Epithelial cell of esophagus (primary cell): ENCODE measurements at regions not wholly inside any gene's neighbourhood (a gene's known extent, or its start where the extent isn't known, plus 50 kb on each side); places are given as distances from the start of the nearest gene placed in this dataset.
"Not testable (repeated sequence)": the region's sequence is repeated elsewhere in the genome, so short reads cannot be mapped to it uniquely, and the experiment has no call there.

Source experiments
- DNase-seq: peaks from one replicate; pipeline ENCODE4 v3.0.0; 2010; ENCODE audit warnings: low read depth
- H3K4me3 ChIP-seq: 2 replicates; pipeline ENCODE4 v1.5.1; 2011; ENCODE audit warnings: mild to moderate bottlenecking, low read length, control low read depth
- CTCF ChIP-seq: IDR thresholded peaks from 2 replicates; pipeline ENCODE4 v1.5.1; 2011; ENCODE audit warnings: low read depth, mild to moderate bottlenecking, low read length, control low read depth, inconsistent platforms; ENCODE audit not compliant: insufficient read depth; ENCODE audit errors: missing control alignments

- DNase-seq, H3K4me3 ChIP-seq: not testable (repeated sequence)
Observed at GRCh38 chr2:55124682-55125081, 74.4 kb upstream of the RTN4 start.

GRCh38 chr2:55123851-55124269, 73.6 kb upstream of the RTN4 start:
- no peak for DNase-seq
- H3K4me3 ChIP-seq = no peak overlapping the region
- TF ChIP-seq CTCF = no peak

GRCh38 chr2:55120634-55121359, 70.5 kb upstream of the RTN4 start:
- no peak for DNase-seq
- H3K4me3 ChIP-seq = no peak overlapping the region
- TF ChIP-seq CTCF = no peak

DNA sequence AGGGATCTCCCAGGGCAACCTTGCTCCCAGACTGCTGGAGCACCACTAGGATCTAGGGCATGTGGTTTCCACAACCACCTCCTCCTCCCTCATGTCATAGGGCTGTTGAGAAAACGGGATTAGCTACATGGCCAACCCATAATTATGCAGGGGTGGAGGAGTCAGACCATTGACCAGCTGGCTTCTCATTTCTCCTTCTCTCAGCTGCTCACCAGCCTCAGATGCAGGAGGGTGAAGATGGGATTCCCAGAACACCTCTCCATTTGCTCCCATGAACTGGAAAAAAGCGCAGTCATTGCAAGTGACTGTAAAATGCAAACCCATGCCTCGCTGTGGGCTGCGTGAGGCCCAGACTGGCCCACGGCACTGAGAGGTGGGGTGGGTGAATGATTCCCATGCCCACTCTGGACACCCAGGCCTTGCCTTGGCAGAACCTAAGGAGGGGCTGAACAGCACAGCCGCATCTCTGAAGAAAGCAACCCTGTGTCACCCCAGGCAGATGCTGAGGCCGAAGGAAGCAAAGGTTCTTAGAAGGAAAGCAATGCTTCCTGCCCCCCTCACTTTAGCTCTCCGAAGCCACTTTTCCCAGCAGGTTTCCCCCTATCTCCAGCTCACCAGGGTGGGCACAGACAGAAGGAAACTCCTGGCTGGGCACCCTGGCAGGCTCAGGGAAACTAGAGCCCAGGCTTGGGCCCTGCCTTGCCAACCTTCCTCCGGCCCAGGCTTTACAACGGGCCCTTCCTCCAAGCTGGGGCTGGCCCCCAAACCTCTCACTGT, 69.6 kb upstream of the RTN4 start:
- H3K4me3 ChIP-seq = no peak overlapping the region
- no peak for DNase-seq
- no peak for TF ChIP-seq CTCF

- no peak overlapping the region for H3K4me3 ChIP-seq
- no peak for DNase-seq
Observed at GRCh38 chr2:55118643-55119083, 68.4 kb upstream of the RTN4 start.

DNA sequence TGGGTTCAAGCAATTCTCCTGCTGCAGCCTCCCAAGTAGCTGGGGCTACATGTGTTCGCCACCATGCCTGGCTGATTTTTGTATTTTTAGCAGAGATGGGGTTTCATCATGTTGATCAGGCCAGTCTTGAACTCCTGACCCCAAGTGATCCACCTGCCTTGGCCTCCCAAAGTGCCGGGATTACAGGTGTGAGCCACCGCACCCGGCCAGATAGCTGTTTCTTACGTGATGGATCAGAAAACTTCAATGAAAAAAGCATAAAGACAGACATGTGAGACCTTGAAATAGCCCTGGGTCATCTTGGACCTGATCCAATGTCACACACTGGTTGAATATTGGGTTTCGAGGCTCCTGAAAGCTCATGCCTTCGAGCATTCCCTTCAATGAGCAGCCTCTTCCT, 66.7 kb upstream of the RTN4 start:
- TF ChIP-seq CTCF = no peak
- no peak for DNase-seq
- no peak overlapping the region for H3K4me3 ChIP-seq

More at GRCh38 chr2:55118643-55119083, 68.4 kb upstream of the RTN4 start:
- TF ChIP-seq CTCF = no peak

- no peak overlapping the region for H3K4me3 ChIP-seq
- no peak for TF ChIP-seq CTCF
Observed at GRCh38 chr2:55116598-55116964, 66.3 kb upstream of the RTN4 start.

More at GRCh38 chr2:55116598-55116964, 66.3 kb upstream of the RTN4 start:
- no peak for DNase-seq
